HepG2 (cell line): ENCODE measurements at regions not wholly inside any gene's neighbourhood (a gene's known extent, or its start where the extent isn't known, plus 50 kb on each side); places are given as distances from the start of the nearest gene placed in this dataset.

ENCODE experiments used
- ATAC-seq: fragments of 200-7000 bp; cut with Tn5 transposase; 3 replicates; pipeline ENCODE4 v1.9.1; 2020; ENCODE audit warnings: mild to moderate bottlenecking, moderate library complexity
- BruUV-seq: library from RNA; stranded (reverse); fragments of 400-500 nt; replicated peaks from 2 replicates; lab custom pipeline; 2021; lab: Mats Ljungman, UMichigan
- CTCF ChIA-PET: fragments of 300-600 bp; formaldehyde crosslinking; extraction: SDS; loops from one replicate; lab custom pipeline; 2021; ENCODE audit warnings: low total read pairs, inconsistent platforms, low intra/inter-chr PET ratio; lab: Yijun Ruan, JAX
- POLR2A ChIA-PET: fragments of 350-600 bp; sonication (Branson Sonifier 250); formaldehyde crosslinking; loops from one replicate; lab custom pipeline; 2020; ENCODE audit warnings: antibody characterized with exemption, inconsistent platforms; lab: Yijun Ruan, JAX
- DNase-seq: peaks from one replicate; pipeline ENCODE4 v3.0.0-alpha.2; 2015; ENCODE audit warnings: low spot score
- FAIRE-seq: peaks from 3 replicates; lab custom pipeline; 2011; peaks lifted over from hg19 to GRCh38; lab: Jason Lieb, UNC
- H2AFZ ChIP-seq: one replicate; pipeline ENCODE4 v1.6.1; 2011; ENCODE audit warnings: low read length, inconsistent platforms
- H3K27ac ChIP-seq: fragments of 300-600 bp; 3 replicates; pipeline ENCODE4 v1.8.0; 2011; ENCODE audit warnings: mixed run types, mild to moderate bottlenecking, mixed read lengths, low read length, inconsistent platforms; ENCODE audit not compliant: insufficient read depth; ENCODE audit errors: extremely low read length
- H3K27me3 ChIP-seq, 2 experiments: fragments of 200-600 bp in 1 of 2; 2 replicates in 1 of 2; 3 replicates in 1 of 2; pipeline versions ENCODE4 v1.6.0 to v1.8.0; 2011; ENCODE audit warnings: low read length in 2 of 2, mild to moderate bottlenecking in 2 of 2, moderate library complexity in 2 of 2, inconsistent platforms in 1 of 2; ENCODE audit not compliant: insufficient read depth in 2 of 2, control insufficient read depth in 1 of 2
- H3K36me3 ChIP-seq, 2 experiments: fragments of 200-600 bp in 1 of 2; replicated peaks in 1 of 2; 2 replicates in 1 of 2; 3 replicates in 1 of 2; pipeline versions ENCODE4 v1.5.1 to v1.8.0; 2011; ENCODE audit warnings: low read length in 2 of 2, inconsistent platforms in 1 of 2; ENCODE audit not compliant: insufficient read depth in 2 of 2, control insufficient read depth in 1 of 2
- H3K4me1 ChIP-seq: 2 replicates; pipeline ENCODE4 v1.5.1; 2012; ENCODE audit warnings: low read length, inconsistent platforms; ENCODE audit not compliant: insufficient read depth
- H3K4me2 ChIP-seq: 2 replicates; pipeline ENCODE4 v1.6.0; 2011; ENCODE audit warnings: low read depth, low read length, inconsistent platforms
- H3K4me3 ChIP-seq, 3 experiments: fragments of 200-600 bp in 1 of 3; sonication (generic), shearing (Covaris generic) in 1 of 3; replicated peaks in 1 of 3; 2 replicates each; pipeline ENCODE4 v1.5.1; 2011 to 2016; ENCODE audit warnings: low read length in 3 of 3, inconsistent platforms in 2 of 3, low read depth in 2 of 3, mild to moderate bottlenecking in 2 of 3, control low read depth in 1 of 3, mixed read lengths in 1 of 3; ENCODE audit not compliant: insufficient read depth in 1 of 3
- H3K79me2 ChIP-seq: one replicate; pipeline ENCODE4 v1.6.1; 2011; ENCODE audit warnings: low read length, inconsistent platforms; ENCODE audit not compliant: insufficient read depth
- H3K9ac ChIP-seq: 2 replicates; pipeline ENCODE4 v1.6.0; 2011; ENCODE audit warnings: mild to moderate bottlenecking, low read depth, low read length, inconsistent platforms; ENCODE audit not compliant: insufficient read depth
- H3K9me3 ChIP-seq: 2 replicates; pipeline ENCODE4 v1.5.1; 2012; ENCODE audit warnings: mild to moderate bottlenecking, low read length
- H4K20me1 ChIP-seq: 2 replicates; pipeline ENCODE4 v1.6.0; 2011; ENCODE audit warnings: inconsistent platforms, mild to moderate bottlenecking, low read length, moderate library complexity; ENCODE audit not compliant: insufficient read depth
- ADNP ChIP-seq: sonication (generic); formaldehyde crosslinking; IDR thresholded peaks from 2 replicates; pipeline ENCODE4 v1.4.0; 2020; ENCODE audit warnings: missing genetic modification reagents
- E2F2 ChIP-seq: sonication (generic); formaldehyde crosslinking; IDR thresholded peaks from 2 replicates; pipeline ENCODE4 v1.4.0; 2020; ENCODE audit warnings: missing genetic modification reagents, borderline replicate concordance
- ELF3 ChIP-seq: IDR thresholded peaks from 2 replicates; pipeline ENCODE4 v1.6.1; 2016; ENCODE audit warnings: missing genetic modification reagents, missing compliant biosample characterization
- HMG20A ChIP-seq: IDR thresholded peaks from 2 replicates; pipeline ENCODE4 v1.6.1; 2016; ENCODE audit warnings: borderline replicate concordance
- HNRNPL ChIP-seq: fragments of 200-400 bp; formaldehyde crosslinking; IDR thresholded peaks from 2 replicates; pipeline ENCODE4 v1.6.1; 2017; ENCODE audit warnings: mild to moderate bottlenecking, low read depth, low read length
- HNRNPLL ChIP-seq: fragments of 200-400 bp; formaldehyde crosslinking; IDR thresholded peaks from 2 replicates; pipeline ENCODE4 v1.6.1; 2017; ENCODE audit warnings: mild to moderate bottlenecking, low read depth, low read length; ENCODE audit not compliant: poor library complexity, severe bottlenecking
- LCORL ChIP-seq, 2 experiments: fragments of 450-650 bp in 1 of 2; sonication (generic) in 1 of 2; formaldehyde crosslinking in 1 of 2; IDR thresholded peaks; 2 replicates each; pipeline versions ENCODE4 v1.5.0 to v1.6.1; 2017 to 2020; ENCODE audit warnings: antibody characterized with exemption in 1 of 2, missing genetic modification reagents in 1 of 2
- MLXIP ChIP-seq: sonication (generic); formaldehyde crosslinking; IDR thresholded peaks from 2 replicates; pipeline ENCODE4 v1.9.0; 2021; ENCODE audit warnings: missing genetic modification reagents, borderline replicate concordance
- NFKB2 ChIP-seq: sonication (generic); formaldehyde crosslinking; IDR thresholded peaks from 2 replicates; pipeline ENCODE4 v1.4.0; 2020; ENCODE audit warnings: missing genetic modification reagents, borderline replicate concordance
- NFYB ChIP-seq: sonication (generic); formaldehyde crosslinking; IDR thresholded peaks from 2 replicates; pipeline ENCODE4 v1.4.0; 2020; ENCODE audit warnings: missing genetic modification reagents
- PHF20 ChIP-seq: sonication (generic); formaldehyde crosslinking; IDR thresholded peaks from 2 replicates; pipeline ENCODE4 v1.5.0; 2020; ENCODE audit warnings: mild to moderate bottlenecking, missing genetic modification reagents
- RBM39 ChIP-seq: fragments of 200-400 bp; formaldehyde crosslinking; IDR thresholded peaks from one replicate; pipeline ENCODE4 v1.6.1; 2018; ENCODE audit warnings: antibody characterized with exemption, mild to moderate bottlenecking, low read depth, low read length; ENCODE audit not compliant: poor library complexity, severe bottlenecking
- ZNF24 ChIP-seq: fragments of 450-650 bp; IDR thresholded peaks from 2 replicates; pipeline ENCODE4 v1.6.1; 2017; ENCODE audit warnings: antibody characterized with exemption, mild to moderate bottlenecking
- ZNF713 ChIP-seq: sonication (generic); formaldehyde crosslinking; IDR thresholded peaks from 2 replicates; pipeline ENCODE4 v1.4.0; 2020; ENCODE audit warnings: mild to moderate bottlenecking, missing genetic modification reagents
- ZNF740 ChIP-seq: sonication (generic); formaldehyde crosslinking; IDR thresholded peaks from 2 replicates; pipeline ENCODE4 v1.4.0; 2020; ENCODE audit warnings: missing genetic modification reagents
- WGBS: methylation state at CpG from one replicate; pipeline ENCODE4 v1.1.6; 2017; ENCODE audit warnings: low lambda C conversion rate; 5-methylcytosine and 5-hydroxymethylcytosine counted together
- in situ Hi-C: cut with HindIII; loops from 2 replicates; pipeline ENCODE4 v1.10.0; 2017; ENCODE audit warnings: low pct_unique_long_range_greater_than_20kb; ENCODE audit not compliant: extremely low pct_ligation_motif_present
- intact Hi-C: fragments of 100-400 bp; cut with micrococcal nuclease; formaldehyde crosslinking; loops from one replicate; pipeline ENCODE4 v1.10.0; 2022; ENCODE audit not compliant: unreplicated experiment

- H3K4me2 ChIP-seq: no peak overlapping the region
- no peak overlapping the region for H3K4me3 ChIP-seq
- H3K79me2 ChIP-seq: no peaks in the 10 kb centered on the region
- no peaks in the 10 kb centered on the region for H3K4me1 ChIP-seq
- H3K27ac ChIP-seq: no peak overlapping the region
- no peak overlapping the region for H2AFZ ChIP-seq
- ChIA-PET CTCF (no interaction called here), POLR2A (no interaction called here)
- no peak for FAIRE-seq
- TF ChIP-seq E2F2 (CRISPR knock-in tag) (no peak), ELF3 (CRISPR knock-in tag) (no peak), PHF20 (CRISPR knock-in tag) (no peak), ZNF713 (CRISPR knock-in tag) (no peak), HMG20A (CRISPR knock-in tag) (no peak), LCORL (IDR thresholded peaks at IDR 0.05) (no peak), LCORL (CRISPR knock-in tag; IDR thresholded peaks at IDR 0.05) (no peak), NFYB (CRISPR knock-in tag) (no peak), ADNP (no peak), NFKB2 (no peak), ZNF740 (CRISPR knock-in tag) (no peak), HNRNPL (no peak), HNRNPLL (no peak), ZNF24 (no peak), RBM39 (no peak), MLXIP (CRISPR knock-in tag) (no peak)
- intact Hi-C loops: no loop called here
- DNase-seq: no peak
- no peak for ATAC-seq
- in situ Hi-C loops: no loop called here
- WGBS: 9% methylated on average over 7 of the region's 7 CpGs
- BruUV-seq: no TSS peak
- H4K20me1 ChIP-seq: no peaks in the 10 kb centered on the region
- H3K27me3 ChIP-seq: no peaks in the 10 kb centered on the region; a peak in 1 of 5 replicates
- no peaks in the 10 kb centered on the region for H3K36me3 ChIP-seq
- H3K9ac ChIP-seq: no peak overlapping the region
- no peaks in the 10 kb centered on the region for H3K9me3 ChIP-seq
These were observed 198.8 kb upstream of the MCTP2 start for GRCh38 chr15:94032571-94032970.
